Body of pancreas (tissue), 4 donors: ENCODE measurements at regions not wholly inside any gene's neighbourhood (a gene's known extent, or its start where the extent isn't known, plus 50 kb on each side); places are given as distances from the start of the nearest gene placed in this dataset.
A peak's percentile ranks its signal among the peaks of the same experiment; 100 is the strongest.

Experiments used
- ATAC-seq: fragments of 150-250 bp; one replicate; pipeline ENCODE4 v1.9.1; 2016
- DNase-seq, 4 donors: peaks; one replicate each; pipeline ENCODE4 v3.0.0-alpha.2; 2019
- H3K27ac ChIP-seq, 4 donors: fragments of 200-600 bp; sonication (generic); 1 replicate in 3 of 4; 2 replicates in 1 of 4; pipeline versions ENCODE4 v1.5.1 to v1.6.1; 2016 to 2019; ENCODE audit warnings: mild to moderate bottlenecking in 1 of 4, mixed read lengths in 1 of 4, moderate library complexity in 1 of 4
- H3K27me3 ChIP-seq, 2 donors: fragments of 200-600 bp; sonication (generic); one replicate each; pipeline ENCODE4 v1.6.0; 2016; ENCODE audit warnings: mild to moderate bottlenecking in 1 of 2
- H3K36me3 ChIP-seq, 2 donors: fragments of 200-600 bp; sonication (generic); replicated peaks in 1 of 2; 2 replicates each; pipeline ENCODE4 v1.5.1; 2016; ENCODE audit warnings: low read depth in 2 of 2; ENCODE audit not compliant: insufficient read depth in 1 of 2
- H3K4me1 ChIP-seq: fragments of 200-600 bp; sonication (generic); one replicate; pipeline ENCODE4 v1.6.0; 2016
- H3K4me3 ChIP-seq, 2 donors: fragments of 200-600 bp; sonication (generic); 1 replicate in 1 of 2; 2 replicates in 1 of 2; pipeline ENCODE4 v1.5.1; 2016 to 2019
- H3K9me3 ChIP-seq, 3 donors: fragments of 200-600 bp; sonication (generic); 1 replicate in 2 of 3; 2 replicates in 1 of 3; pipeline ENCODE4 v1.5.1; 2016
- POLR2A ChIP-seq, 3 donors: fragments of 450-650 bp; IDR thresholded peaks; one replicate each; pipeline ENCODE4 v1.6.1; 2016; ENCODE audit warnings: antibody characterized with exemption in 3 of 3, mild to moderate bottlenecking in 2 of 3
- WGBS, 2 donors: methylation state at CpG; one replicate each; pipeline ENCODE4 v1.1.5; 2017; 5-methylcytosine and 5-hydroxymethylcytosine counted together
- intact Hi-C: fragments of 100-400 bp; cut with DNase I; formaldehyde crosslinking; loops from one replicate; pipeline ENCODE4 v1.15.1; 2023
- TF ChIP-seq, protein P1 (sequence below), 7 experiments: fragments of 450-650 bp in 4 of 7; fragments of 200-600 bp in 3 of 7; sonication (generic) in 3 of 7; IDR thresholded peaks; one replicate each; pipeline ENCODE4 v1.5.1; 2016 to 2019; ENCODE audit warnings: antibody characterized with exemption in 7 of 7

DNA sequence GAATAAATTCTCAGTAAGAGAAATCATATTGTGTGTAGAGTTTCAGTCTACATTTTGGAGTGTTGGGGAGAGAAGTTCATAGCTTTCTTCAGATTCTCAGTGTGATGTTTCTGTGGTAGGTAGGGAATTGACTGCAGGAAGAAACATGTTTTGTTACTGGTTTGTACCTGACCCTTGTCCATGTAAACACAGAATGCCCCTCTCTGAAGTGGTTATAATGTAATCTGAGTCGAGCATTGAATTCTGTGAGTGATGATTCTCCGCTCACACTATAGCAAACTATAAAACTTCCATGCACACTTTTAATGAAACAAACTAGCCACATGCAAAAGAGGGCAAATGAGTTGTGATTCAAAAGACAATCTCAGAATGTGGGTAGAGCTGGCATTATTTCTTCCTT, 433.2 kb downstream of the USP25 start:
- TF ChIP-seq POLR2A (IDR thresholded peaks at IDR 0.05), result no peak
- TF ChIP-seq, protein P1, sequence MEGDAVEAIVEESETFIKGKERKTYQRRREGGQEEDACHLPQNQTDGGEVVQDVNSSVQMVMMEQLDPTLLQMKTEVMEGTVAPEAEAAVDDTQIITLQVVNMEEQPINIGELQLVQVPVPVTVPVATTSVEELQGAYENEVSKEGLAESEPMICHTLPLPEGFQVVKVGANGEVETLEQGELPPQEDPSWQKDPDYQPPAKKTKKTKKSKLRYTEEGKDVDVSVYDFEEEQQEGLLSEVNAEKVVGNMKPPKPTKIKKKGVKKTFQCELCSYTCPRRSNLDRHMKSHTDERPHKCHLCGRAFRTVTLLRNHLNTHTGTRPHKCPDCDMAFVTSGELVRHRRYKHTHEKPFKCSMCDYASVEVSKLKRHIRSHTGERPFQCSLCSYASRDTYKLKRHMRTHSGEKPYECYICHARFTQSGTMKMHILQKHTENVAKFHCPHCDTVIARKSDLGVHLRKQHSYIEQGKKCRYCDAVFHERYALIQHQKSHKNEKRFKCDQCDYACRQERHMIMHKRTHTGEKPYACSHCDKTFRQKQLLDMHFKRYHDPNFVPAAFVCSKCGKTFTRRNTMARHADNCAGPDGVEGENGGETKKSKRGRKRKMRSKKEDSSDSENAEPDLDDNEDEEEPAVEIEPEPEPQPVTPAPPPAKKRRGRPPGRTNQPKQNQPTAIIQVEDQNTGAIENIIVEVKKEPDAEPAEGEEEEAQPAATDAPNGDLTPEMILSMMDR (IDR thresholded peaks at IDR 0.05), result no peak
- no peak overlapping the region for H3K27ac ChIP-seq
- no peak for DNase-seq
- no peaks in the 10 kb centered on the region for H3K9me3 ChIP-seq
- intact Hi-C loops, result no loop called here
- H3K36me3 ChIP-seq, result no peaks in the 10 kb centered on the region
- 70 to 72% methylated on average over 2 of the region's 2 CpGs for WGBS, 2 donors
- ATAC-seq, result no peak
- no peaks in the 10 kb centered on the region for H3K27me3 ChIP-seq
- H3K4me1 ChIP-seq, result no peaks in the 10 kb centered on the region
- no peak overlapping the region for H3K4me3 ChIP-seq

DNA sequence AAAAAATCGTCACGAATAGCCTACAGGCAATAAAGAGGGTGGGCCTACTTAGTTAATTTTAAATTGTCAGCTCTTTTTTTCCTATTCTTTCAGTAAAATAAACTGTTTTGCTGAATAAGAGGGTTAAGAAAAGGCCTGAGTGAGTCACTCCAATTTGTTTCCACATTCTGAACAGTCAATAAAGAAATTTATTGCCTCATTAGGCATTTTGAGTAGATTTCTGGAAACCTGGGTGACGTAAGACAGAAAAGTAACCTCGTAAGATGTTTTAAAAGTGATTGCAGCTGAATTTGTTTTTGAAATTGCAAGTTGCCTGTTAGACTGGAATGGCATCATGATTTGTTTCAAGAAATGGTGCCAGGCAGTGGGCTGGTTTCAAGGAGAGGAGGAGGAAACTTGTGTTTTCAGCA, 439.3 kb downstream of the USP25 start:
- H3K9me3 ChIP-seq, result no peaks in the 10 kb centered on the region
- no peak overlapping the region for H3K27ac ChIP-seq

DNA sequence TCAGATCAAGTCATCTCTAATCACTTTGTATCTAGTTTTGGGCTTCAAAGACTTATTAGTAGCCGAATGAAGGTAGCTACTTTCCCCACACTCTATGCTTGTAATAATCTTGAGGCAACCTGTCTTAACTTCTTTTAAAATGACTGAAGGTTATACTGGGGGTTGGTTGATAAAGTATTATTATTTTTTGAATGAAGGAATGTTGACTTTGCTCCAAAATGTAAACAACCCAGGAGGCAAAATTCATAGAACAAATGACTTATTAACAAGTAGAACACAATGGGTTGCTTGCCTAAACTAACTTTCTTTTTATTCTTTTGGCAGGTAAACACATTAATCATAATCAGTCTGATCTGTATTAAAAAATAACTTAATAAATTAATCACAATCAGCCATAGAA, 440.0 kb downstream of the USP25 start:
- ATAC-seq (peak; percentile 38), DNase-seq (no peak)
- no peaks in the 10 kb centered on the region for H3K27me3 ChIP-seq
- H3K36me3 ChIP-seq, result no peaks in the 10 kb centered on the region
- no peaks in the 10 kb centered on the region for H3K9me3 ChIP-seq
- H3K4me3 ChIP-seq, result no peak overlapping the region
- intact Hi-C loops, result no loop called here
- H3K4me1 ChIP-seq, result peaks cover 4% of the 10 kb centered on the region
- TF ChIP-seq POLR2A (IDR thresholded peaks at IDR 0.05), result no peak
- 24 to 26% methylated on average over 1 of the region's 1 CpG for WGBS, 2 donors
- H3K27ac ChIP-seq, result no peak overlapping the region

More for the DNA sequence above, 439.3 kb downstream of the USP25 start:
- ATAC-seq (no peak), DNase-seq (no peak)
- intact Hi-C loops, result no loop called here
- Histone ChIP-seq H3K4me3 (no peak overlapping the region), H3K27me3 (no peaks in the 10 kb centered on the region), H3K36me3 (no peaks in the 10 kb centered on the region), H3K4me1 (peaks cover 4% of the 10 kb centered on the region)
- TF ChIP-seq, protein P1 (IDR thresholded peaks at IDR 0.05), result no peak
- no peak for TF ChIP-seq POLR2A (IDR thresholded peaks at IDR 0.05)
- 49 to 56% methylated on average over 4 of the region's 4 CpGs for WGBS, 2 donors

DNA sequence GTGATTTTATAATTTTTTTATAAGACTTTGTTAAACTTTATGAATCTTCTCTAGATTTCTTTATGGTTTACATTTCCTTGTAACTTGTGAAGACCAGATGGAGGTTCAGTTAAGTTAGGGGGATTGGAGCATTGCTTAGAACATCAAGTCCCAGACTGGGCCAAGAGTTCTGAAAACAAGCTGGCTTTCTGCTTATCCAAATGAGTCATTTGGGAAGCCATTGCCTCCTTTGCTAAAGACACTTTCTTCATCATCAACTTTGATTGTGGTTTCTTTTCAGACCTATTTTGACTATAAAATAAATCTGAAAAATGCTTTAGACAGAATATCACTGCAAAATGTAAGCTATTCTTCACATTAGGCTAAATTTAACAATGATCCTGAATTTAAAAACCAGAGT, 446.8 kb downstream of the USP25 start:
- TF ChIP-seq, protein P1 (IDR thresholded peaks at IDR 0.05), result no peak
- TF ChIP-seq POLR2A (IDR thresholded peaks at IDR 0.05), result no peak
- Histone ChIP-seq H3K36me3 (no peaks in the 10 kb centered on the region), H3K4me3 (no peak overlapping the region), H3K27ac (no peak overlapping the region), H3K27me3 (no peaks in the 10 kb centered on the region), H3K9me3 (no peaks in the 10 kb centered on the region), H3K4me1 (peaks cover 4% of the 10 kb centered on the region)
- no peak for ATAC-seq
- intact Hi-C loops, result no loop called here
- DNase-seq, result no peak

DNA sequence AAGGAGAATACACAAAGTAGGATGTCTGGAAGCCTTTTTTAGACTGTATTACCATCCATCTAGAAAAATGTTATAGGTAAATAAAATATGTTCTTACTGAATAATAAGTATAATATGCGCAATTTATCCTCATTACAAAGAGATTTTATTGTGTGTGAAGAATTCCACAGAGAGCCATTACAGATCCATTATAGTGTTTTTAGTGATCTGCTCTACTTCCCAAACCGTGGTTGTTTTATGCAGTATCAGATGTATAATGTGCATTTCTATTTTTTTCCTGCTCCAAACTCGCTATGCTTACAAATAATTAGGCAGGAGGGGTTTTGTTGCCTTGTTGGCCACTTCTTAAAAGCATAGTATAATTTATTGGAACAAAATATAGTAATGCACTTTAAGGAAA, 447.8 kb downstream of the USP25 start:
- intact Hi-C loops, result no loop called here
- Histone ChIP-seq H3K4me3 (no peak overlapping the region), H3K9me3 (no peaks in the 10 kb centered on the region), H3K36me3 (no peaks in the 10 kb centered on the region), H3K27ac (no peak overlapping the region), H3K27me3 (no peaks in the 10 kb centered on the region), H3K4me1 (peaks cover 4% of the 10 kb centered on the region)
- 82 to 89% methylated on average over 3 of the region's 3 CpGs for WGBS, 2 donors
- no peak for DNase-seq
- ATAC-seq, result no peak
- TF ChIP-seq POLR2A (IDR thresholded peaks at IDR 0.05), result no peak
- TF ChIP-seq, protein P1 (IDR thresholded peaks at IDR 0.05), result no peak
